Neuronal stem cell (in vitro differentiated cells): ENCODE measurements at regions not wholly inside any gene's neighbourhood (a gene's known extent, or its start where the extent isn't known, plus 50 kb on each side); places are given as distances from the start of the nearest gene placed in this dataset.

Experiments
- DNase-seq: peaks from one replicate; pipeline ENCODE4 v3.0.0-alpha.2; 2013; ENCODE audit warnings: low spot score
- H2AFZ ChIP-seq: one replicate; pipeline ENCODE4 v1.6.1; 2013; ENCODE audit warnings: mild to moderate bottlenecking, low read length, inconsistent platforms
- H2AK5ac ChIP-seq: 2 replicates; pipeline ENCODE4 v1.6.1; 2013; ENCODE audit warnings: low read depth, mild to moderate bottlenecking, inconsistent platforms, low read length, moderate library complexity, mixed read lengths
- H2BK120ac ChIP-seq: 2 replicates; pipeline ENCODE4 v1.6.1; 2013; ENCODE audit warnings: low read depth, mild to moderate bottlenecking, inconsistent platforms, low read length, moderate library complexity, mixed read lengths
- H2BK12ac ChIP-seq: one replicate; pipeline ENCODE4 v1.6.1; 2013; ENCODE audit warnings: low read length, inconsistent platforms
- H2BK15ac ChIP-seq: 2 replicates; pipeline ENCODE4 v1.6.1; 2013; ENCODE audit warnings: mild to moderate bottlenecking, low read length, inconsistent platforms, mixed read lengths
- H2BK5ac ChIP-seq: one replicate; pipeline ENCODE4 v1.6.1; 2013; ENCODE audit warnings: inconsistent platforms, mild to moderate bottlenecking, low read length, moderate library complexity
- H3K14ac ChIP-seq: one replicate; pipeline ENCODE4 v1.6.1; 2013; ENCODE audit warnings: low read length, inconsistent platforms
- H3K18ac ChIP-seq: 2 replicates; pipeline ENCODE4 v1.6.1; 2013; ENCODE audit warnings: low read length, inconsistent platforms
- H3K23ac ChIP-seq: 2 replicates; pipeline ENCODE4 v1.6.1; 2013; ENCODE audit warnings: low read depth, mild to moderate bottlenecking, mixed read lengths, low read length, inconsistent platforms; ENCODE audit not compliant: poor library complexity
- H3K27ac ChIP-seq: replicated peaks from 3 replicates; pipeline ENCODE4 v1.5.1; 2013; ENCODE audit warnings: low read length, inconsistent platforms
- H3K27me3 ChIP-seq, 3 experiments: 2 replicates each; pipeline ENCODE4 v1.6.1; 2013; ENCODE audit warnings: low read length in 3 of 3, mild to moderate bottlenecking in 2 of 3, inconsistent platforms in 1 of 3, low read depth in 1 of 3, mixed read lengths in 1 of 3, moderate library complexity in 1 of 3; ENCODE audit not compliant: control insufficient read depth in 3 of 3, insufficient read depth in 3 of 3
- H3K36me3 ChIP-seq, 2 donors: replicated peaks in 1 of 2; 2 replicates each; pipeline ENCODE4 v1.6.1; 2013; ENCODE audit warnings: low read length in 2 of 2; ENCODE audit not compliant: control insufficient read depth in 2 of 2, insufficient read depth in 2 of 2
- H3K4ac ChIP-seq: 2 replicates; pipeline ENCODE4 v1.6.1; 2013; ENCODE audit warnings: inconsistent platforms, mild to moderate bottlenecking, low read length, moderate library complexity
- H3K4me1 ChIP-seq, 2 donors: 1 replicate in 1 of 2; 2 replicates in 1 of 2; pipeline ENCODE4 v1.6.1; 2013; ENCODE audit warnings: low read length in 2 of 2, low read depth in 1 of 2; ENCODE audit not compliant: control insufficient read depth in 2 of 2, insufficient read depth in 1 of 2
- H3K4me2 ChIP-seq: one replicate; pipeline ENCODE4 v1.6.1; 2013; ENCODE audit warnings: mild to moderate bottlenecking, low read length, inconsistent platforms; ENCODE audit not compliant: insufficient read depth, poor library complexity, severe bottlenecking
- H3K4me3 ChIP-seq, 2 donors: 2 replicates each; pipeline ENCODE4 v1.5.1; 2013; ENCODE audit warnings: low read length in 2 of 2, mild to moderate bottlenecking in 2 of 2, inconsistent platforms in 1 of 2, moderate library complexity in 1 of 2
- H3K79me1 ChIP-seq: one replicate; pipeline ENCODE4 v1.6.1; 2013; ENCODE audit warnings: low read depth, mild to moderate bottlenecking, inconsistent platforms, low read length, moderate library complexity
- H3K9ac ChIP-seq: one replicate; pipeline ENCODE4 v1.6.1; 2013; ENCODE audit warnings: mild to moderate bottlenecking, low read depth, low read length, inconsistent platforms; ENCODE audit not compliant: poor library complexity
- H3K9me3 ChIP-seq, 2 donors: replicated peaks in 1 of 2; 2 replicates each; pipeline versions ENCODE3 to v1.6.1; 2013; ENCODE audit warnings: low read length in 2 of 2, mild to moderate bottlenecking in 2 of 2, inconsistent platforms in 1 of 2, low read depth in 1 of 2, mixed read lengths in 1 of 2, moderate library complexity in 1 of 2; ENCODE audit not compliant: control insufficient read depth in 2 of 2, insufficient read depth in 1 of 2
- H4K8ac ChIP-seq: one replicate; pipeline ENCODE4 v1.6.1; 2013; ENCODE audit warnings: low read depth, mild to moderate bottlenecking, inconsistent platforms, low read length, moderate library complexity
- H4K91ac ChIP-seq: one replicate; pipeline ENCODE4 v1.6.1; 2013; ENCODE audit warnings: low read length, low read depth, mild to moderate bottlenecking, inconsistent platforms; ENCODE audit not compliant: poor library complexity
- WGBS, 2 donors: extraction: QIAGEN DNeasy Blood & Tissue Kit; methylation state at CpG; one replicate each; pipeline ENCODE4 v1.1.7; 2013; ENCODE audit warnings: missing lambda C conversion rate in 2 of 2, mixed read lengths in 1 of 2; ENCODE audit not compliant: insufficient read length in 2 of 2, insufficient replicate concordance in 1 of 2; ENCODE audit errors: extremely low coverage in 2 of 2; 5-methylcytosine and 5-hydroxymethylcytosine counted together

GRCh38 chr7:86975914-86976313 is 83.5 kb downstream of the ELAPOR2 start:
- H3K27me3 ChIP-seq = no peaks in the 10 kb centered on the region
- no peak overlapping the region for H3K4me3 ChIP-seq
- no peak overlapping the region for H2AK5ac ChIP-seq
- H3K18ac ChIP-seq = no peak overlapping the region
- H3K4me1 ChIP-seq = peaks cover 0 to 7% of the 10 kb centered on the region in 2 donors
- H3K36me3 ChIP-seq = no peaks in the 10 kb centered on the region
- no peak overlapping the region for H3K4me2 ChIP-seq
- H4K8ac ChIP-seq = no peak overlapping the region
- no peak overlapping the region for H2BK120ac ChIP-seq
- no peaks in the 10 kb centered on the region for H3K79me1 ChIP-seq
- no peak overlapping the region for H3K14ac ChIP-seq
- no peak overlapping the region for H3K27ac ChIP-seq
- H4K91ac ChIP-seq = no peak overlapping the region
- no peak overlapping the region for H3K9ac ChIP-seq
- H2BK15ac ChIP-seq = no peak overlapping the region
- H3K9me3 ChIP-seq = no peaks in the 10 kb centered on the region
- no CpG with 5 or more reads among the region's 1 CpG for WGBS, 2 donors
- DNase-seq = no peak
- H2AFZ ChIP-seq = no peak overlapping the region
- no peak overlapping the region for H2BK5ac ChIP-seq
- no peak overlapping the region for H3K23ac ChIP-seq
- no peak overlapping the region for H2BK12ac ChIP-seq
- H3K4ac ChIP-seq = no peak overlapping the region

GRCh38 chr7:86975449-86975848 is 84.0 kb downstream of the ELAPOR2 start:
- Histone ChIP-seq H2BK15ac (no peak overlapping the region), H3K27me3 (no peaks in the 10 kb centered on the region), H3K4me1 (peaks cover 0 to 7% of the 10 kb centered on the region in 2 donors), H2BK5ac (no peak overlapping the region), H3K9ac (no peak overlapping the region), H3K36me3 (no peaks in the 10 kb centered on the region), H2AFZ (no peak overlapping the region), H3K4ac (no peak overlapping the region), H3K27ac (no peak overlapping the region), H3K4me2 (no peak overlapping the region), H3K4me3 (no peak overlapping the region), H4K91ac (no peak overlapping the region), H2AK5ac (no peak overlapping the region), H3K23ac (no peak overlapping the region), H3K14ac (no peak overlapping the region), H3K79me1 (no peaks in the 10 kb centered on the region), H4K8ac (no peak overlapping the region), H2BK120ac (no peak overlapping the region), H2BK12ac (no peak overlapping the region), H3K18ac (no peak overlapping the region), H3K9me3 (no peaks in the 10 kb centered on the region)
- WGBS, 2 donors = no CpG with 5 or more reads among the region's 1 CpG
- DNase-seq = no peak

DNA sequence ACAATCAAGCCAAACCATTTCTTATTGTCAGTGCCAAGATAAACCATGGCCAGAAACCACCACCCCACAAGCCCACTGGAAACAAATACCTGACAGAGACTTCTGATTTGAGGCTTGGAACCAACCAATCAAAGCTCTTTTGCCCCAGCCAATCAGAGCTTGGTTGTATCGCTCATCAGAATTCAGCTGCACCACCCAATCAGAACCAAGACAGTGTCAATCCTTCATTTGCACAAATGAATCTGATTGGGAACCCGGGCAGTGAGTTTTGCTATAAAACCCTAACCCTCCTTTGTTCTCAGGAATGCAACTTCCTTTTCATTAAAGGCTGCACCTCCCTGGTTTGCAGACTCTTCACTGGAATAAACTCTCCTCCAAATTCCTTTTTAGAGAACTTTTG is 87.4 kb downstream of the ELAPOR2 start:
- H4K8ac ChIP-seq = no peak overlapping the region
- no peaks in the 10 kb centered on the region for H3K27me3 ChIP-seq
- H3K18ac ChIP-seq = no peak overlapping the region
- H2AK5ac ChIP-seq = no peak overlapping the region
- H2BK12ac ChIP-seq = no peak overlapping the region
- no peak overlapping the region for H3K9ac ChIP-seq
- H4K91ac ChIP-seq = no peak overlapping the region
- H3K27ac ChIP-seq = peak overlapping the region; percentile 37
- H3K4me1 ChIP-seq = peaks cover 0 to 12% of the 10 kb centered on the region in 2 donors
- no peak overlapping the region for H3K4me2 ChIP-seq
- no peaks in the 10 kb centered on the region for H3K9me3 ChIP-seq
- H2BK5ac ChIP-seq = no peak overlapping the region
- H3K23ac ChIP-seq = no peak overlapping the region
- no peak overlapping the region for H2BK15ac ChIP-seq
- H2AFZ ChIP-seq = peak overlapping the region; percentile 2
- no peak overlapping the region for H2BK120ac ChIP-seq
- no peaks in the 10 kb centered on the region for H3K79me1 ChIP-seq
- no peak overlapping the region for H3K14ac ChIP-seq
- no peaks in the 10 kb centered on the region for H3K36me3 ChIP-seq
- DNase-seq = peak; percentile 29
- H3K4me3 ChIP-seq = no peak overlapping the region
- no peak overlapping the region for H3K4ac ChIP-seq
- no CpG with 5 or more reads among the region's 2 CpGs for WGBS, 2 donors

DNA sequence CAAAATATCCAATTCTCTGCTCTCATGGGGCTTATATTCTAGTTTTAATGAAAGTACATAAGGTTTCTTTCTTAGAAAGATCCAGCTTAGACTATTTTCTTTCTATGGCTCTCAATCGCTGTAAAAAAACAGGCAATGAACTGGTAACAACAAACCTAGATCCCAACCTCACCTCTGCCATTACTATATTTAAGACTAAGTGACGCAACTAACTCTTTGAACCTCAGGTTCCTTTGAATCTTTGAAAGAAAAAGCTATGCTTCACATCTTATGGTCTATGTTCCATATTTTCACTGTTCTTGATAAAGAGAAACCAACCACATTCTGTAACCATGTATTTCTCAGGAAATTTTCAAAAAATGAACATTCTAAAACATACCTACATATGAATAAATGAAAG is 88.5 kb downstream of the ELAPOR2 start:
- no peak overlapping the region for H3K4me2 ChIP-seq
- H3K9ac ChIP-seq = no peak overlapping the region
- H4K91ac ChIP-seq = no peak overlapping the region
- H2AFZ ChIP-seq = no peak overlapping the region
- H3K4ac ChIP-seq = no peak overlapping the region
- no CpG with 5 or more reads among the region's 2 CpGs for WGBS, 2 donors
- no peaks in the 10 kb centered on the region for H3K27me3 ChIP-seq
- no peak overlapping the region for H4K8ac ChIP-seq
- no peak overlapping the region for H2BK15ac ChIP-seq
- H3K9me3 ChIP-seq = no peaks in the 10 kb centered on the region
- no peak overlapping the region for H2AK5ac ChIP-seq
- H3K18ac ChIP-seq = no peak overlapping the region
- H2BK5ac ChIP-seq = no peak overlapping the region
- H3K4me1 ChIP-seq = peaks cover 0 to 12% of the 10 kb centered on the region in 2 donors
- no peak overlapping the region for H3K27ac ChIP-seq
- no peak overlapping the region for H3K14ac ChIP-seq
- H2BK12ac ChIP-seq = no peak overlapping the region
- no peaks in the 10 kb centered on the region for H3K36me3 ChIP-seq
- no peak overlapping the region for H2BK120ac ChIP-seq
- no peak overlapping the region for H3K23ac ChIP-seq
- H3K79me1 ChIP-seq = no peaks in the 10 kb centered on the region
- no peak for DNase-seq
- H3K4me3 ChIP-seq = no peak overlapping the region
